Peyer's patch (tissue), 4 donors: ENCODE measurements at regions not wholly inside any gene's neighbourhood (a gene's known extent, or its start where the extent isn't known, plus 50 kb on each side); places are given as distances from the start of the nearest gene placed in this dataset.

Experiments used
- DNase-seq, 3 donors: peaks; one replicate each; pipeline ENCODE4 v3.0.0-alpha.2; 2017 to 2019
- H3K27ac ChIP-seq, 4 donors: fragments of 200-600 bp; sonication (generic); one replicate each; pipeline ENCODE4 v1.5.1; 2016 to 2019
- H3K27me3 ChIP-seq, 2 donors: fragments of 200-600 bp; sonication (generic); one replicate each; pipeline ENCODE4 v1.5.1; 2019
- H3K36me3 ChIP-seq, 3 donors: fragments of 200-600 bp; sonication (generic); one replicate each; pipeline ENCODE4 v1.5.1; 2016 to 2019
- H3K4me1 ChIP-seq, 4 donors: fragments of 200-600 bp; sonication (generic); one replicate each; pipeline ENCODE4 v1.5.1; 2016 to 2019
- H3K4me3 ChIP-seq, 4 donors: fragments of 200-600 bp; sonication (generic); 1 replicate in 3 of 4; 2 replicates in 1 of 4; pipeline ENCODE4 v1.5.1; 2016 to 2019; ENCODE audit warnings: mild to moderate bottlenecking in 1 of 4
- H3K9me3 ChIP-seq, 4 donors: fragments of 200-600 bp; sonication (generic); one replicate each; pipeline ENCODE4 v1.5.1; 2016 to 2019; ENCODE audit warnings: mild to moderate bottlenecking in 1 of 4
- POLR2A ChIP-seq, 2 donors: fragments of 450-650 bp; IDR thresholded peaks; one replicate each; pipeline ENCODE4 v1.5.1; 2017; ENCODE audit warnings: antibody characterized with exemption in 2 of 2, mild to moderate bottlenecking in 2 of 2, moderate library complexity in 2 of 2
- TF ChIP-seq, protein P1 (sequence below), 6 experiments: fragments of 450-650 bp in 4 of 6; fragments of 200-600 bp in 2 of 6; sonication (generic) in 1 of 6; IDR thresholded peaks; one replicate each; pipeline ENCODE4 v1.5.1; 2017 to 2019; ENCODE audit warnings: antibody characterized with exemption in 6 of 6, mild to moderate bottlenecking in 3 of 6, moderate library complexity in 1 of 6

DNA sequence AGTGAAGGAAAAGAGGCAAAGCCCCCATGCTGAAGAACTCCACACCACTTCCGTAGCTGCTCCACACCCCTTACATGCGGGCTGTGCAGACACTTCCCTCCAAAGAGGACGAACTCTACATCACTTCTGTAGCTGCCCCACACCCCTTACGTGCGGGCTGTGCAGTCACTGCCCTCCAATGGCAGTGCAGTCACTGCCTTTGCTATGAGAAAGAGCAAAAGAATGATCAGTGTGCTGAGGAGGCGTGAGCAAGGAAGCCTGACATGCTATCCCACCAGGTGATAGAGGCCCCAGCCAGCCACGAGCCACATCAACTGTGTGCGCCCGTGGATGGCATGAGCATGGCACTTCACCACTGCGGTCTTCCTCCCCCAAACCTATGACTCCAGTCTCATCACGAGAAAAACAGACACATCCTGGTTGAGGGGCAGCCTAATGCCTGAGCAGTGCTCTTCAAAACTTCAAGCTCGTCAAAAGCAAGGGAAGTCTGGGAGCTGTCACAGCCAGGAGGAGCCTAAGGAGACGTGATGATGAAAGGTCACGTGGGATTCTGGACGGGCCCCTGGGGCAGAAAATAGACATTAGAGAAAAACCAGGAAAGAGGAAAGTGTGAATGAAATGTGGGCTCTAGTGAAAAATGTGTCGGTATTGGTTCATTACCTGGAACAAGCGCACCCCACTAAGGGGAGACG, 60.8 kb upstream of the C14orf180 start:
- Histone ChIP-seq H3K36me3 (no peaks in the 10 kb centered on the region), H3K4me3 (no peak overlapping the region), H3K4me1 (no peaks in the 10 kb centered on the region), H3K27me3 (no peaks in the 10 kb centered on the region), H3K27ac (no peak overlapping the region), H3K9me3 (peaks cover 0 to 4% (median 0%) of the 10 kb centered on the region in 4 donors)
- no peak for DNase-seq
- TF ChIP-seq, protein P1, sequence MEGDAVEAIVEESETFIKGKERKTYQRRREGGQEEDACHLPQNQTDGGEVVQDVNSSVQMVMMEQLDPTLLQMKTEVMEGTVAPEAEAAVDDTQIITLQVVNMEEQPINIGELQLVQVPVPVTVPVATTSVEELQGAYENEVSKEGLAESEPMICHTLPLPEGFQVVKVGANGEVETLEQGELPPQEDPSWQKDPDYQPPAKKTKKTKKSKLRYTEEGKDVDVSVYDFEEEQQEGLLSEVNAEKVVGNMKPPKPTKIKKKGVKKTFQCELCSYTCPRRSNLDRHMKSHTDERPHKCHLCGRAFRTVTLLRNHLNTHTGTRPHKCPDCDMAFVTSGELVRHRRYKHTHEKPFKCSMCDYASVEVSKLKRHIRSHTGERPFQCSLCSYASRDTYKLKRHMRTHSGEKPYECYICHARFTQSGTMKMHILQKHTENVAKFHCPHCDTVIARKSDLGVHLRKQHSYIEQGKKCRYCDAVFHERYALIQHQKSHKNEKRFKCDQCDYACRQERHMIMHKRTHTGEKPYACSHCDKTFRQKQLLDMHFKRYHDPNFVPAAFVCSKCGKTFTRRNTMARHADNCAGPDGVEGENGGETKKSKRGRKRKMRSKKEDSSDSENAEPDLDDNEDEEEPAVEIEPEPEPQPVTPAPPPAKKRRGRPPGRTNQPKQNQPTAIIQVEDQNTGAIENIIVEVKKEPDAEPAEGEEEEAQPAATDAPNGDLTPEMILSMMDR (IDR thresholded peaks at IDR 0.05): no peak
- TF ChIP-seq POLR2A (IDR thresholded peaks at IDR 0.05): no peak

DNA sequence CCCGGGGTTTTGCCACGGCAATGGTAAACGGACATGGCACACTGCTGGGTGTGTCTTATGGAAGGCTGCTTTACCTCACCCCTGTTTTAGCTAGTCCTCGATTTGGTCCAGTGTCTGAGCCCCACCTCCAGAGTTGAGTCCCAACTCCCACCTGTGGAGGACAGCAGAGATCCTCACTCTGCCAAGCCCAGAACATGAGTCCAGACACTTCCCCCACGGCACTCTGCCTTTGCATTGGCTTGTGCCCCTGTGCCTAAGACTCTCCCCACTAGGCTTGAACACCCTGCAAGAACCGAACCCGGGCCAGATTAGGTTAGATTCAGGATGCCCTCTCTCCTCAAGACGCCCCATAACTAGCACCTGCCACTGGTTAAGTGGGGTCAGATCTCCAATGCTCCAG, 59.8 kb upstream of the C14orf180 start:
- no peak for DNase-seq
- no peaks in the 10 kb centered on the region for H3K27me3 ChIP-seq
- no peak overlapping the region for H3K27ac ChIP-seq
- no peak overlapping the region for H3K4me3 ChIP-seq
- no peaks in the 10 kb centered on the region for H3K4me1 ChIP-seq
- no peaks in the 10 kb centered on the region for H3K36me3 ChIP-seq
- peaks cover 0 to 4% (median 0%) of the 10 kb centered on the region in 4 donors for H3K9me3 ChIP-seq
- TF ChIP-seq POLR2A (IDR thresholded peaks at IDR 0.05): no peak
- TF ChIP-seq, protein P1 (IDR thresholded peaks at IDR 0.05): no peak

DNA sequence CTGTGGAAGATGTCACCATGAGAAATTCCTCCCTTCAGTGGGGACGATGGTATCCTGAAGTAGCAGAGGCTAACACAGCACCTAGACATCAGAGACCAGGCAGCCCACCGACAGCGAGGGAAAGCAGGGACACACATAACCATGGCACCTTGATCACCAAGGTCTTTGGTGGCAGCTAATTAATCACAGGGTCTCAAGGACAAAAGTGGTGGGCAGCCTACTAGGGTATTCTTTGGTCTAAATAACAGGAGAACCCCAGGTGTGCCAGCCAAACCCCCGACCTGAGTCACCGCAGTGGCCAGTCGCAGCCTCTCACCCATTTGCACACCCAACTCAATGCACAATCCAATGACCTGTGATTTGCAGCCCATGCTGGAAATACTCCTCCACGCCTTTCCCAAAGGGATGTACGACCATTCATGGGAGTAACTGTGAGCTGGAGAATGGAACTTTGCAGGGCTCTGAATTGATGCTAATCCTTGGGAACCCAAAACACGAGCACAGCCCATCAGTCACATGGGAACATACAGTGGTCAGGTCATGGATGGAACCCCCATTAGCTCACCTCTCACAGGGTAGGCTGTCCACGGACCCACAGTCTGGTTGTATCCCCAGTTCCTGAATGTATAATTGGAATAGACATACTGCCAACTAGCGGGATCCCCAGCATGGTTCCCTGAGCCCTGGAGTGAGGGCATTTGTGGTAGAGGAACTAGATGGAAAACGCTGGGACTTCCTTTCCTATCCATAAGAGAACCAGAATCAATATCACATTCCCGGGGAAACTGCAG, 58.7 kb upstream of the C14orf180 start:
- H3K9me3 ChIP-seq: peaks cover 0 to 4% (median 0%) of the 10 kb centered on the region in 4 donors
- TF ChIP-seq, protein P1 (IDR thresholded peaks at IDR 0.05): no peak
- no peak for TF ChIP-seq POLR2A (IDR thresholded peaks at IDR 0.05)
- H3K27me3 ChIP-seq: no peaks in the 10 kb centered on the region
- DNase-seq: no peak
- no peaks in the 10 kb centered on the region for H3K36me3 ChIP-seq
- H3K27ac ChIP-seq: no peak overlapping the region
- no peak overlapping the region for H3K4me3 ChIP-seq
- no peaks in the 10 kb centered on the region for H3K4me1 ChIP-seq

DNA sequence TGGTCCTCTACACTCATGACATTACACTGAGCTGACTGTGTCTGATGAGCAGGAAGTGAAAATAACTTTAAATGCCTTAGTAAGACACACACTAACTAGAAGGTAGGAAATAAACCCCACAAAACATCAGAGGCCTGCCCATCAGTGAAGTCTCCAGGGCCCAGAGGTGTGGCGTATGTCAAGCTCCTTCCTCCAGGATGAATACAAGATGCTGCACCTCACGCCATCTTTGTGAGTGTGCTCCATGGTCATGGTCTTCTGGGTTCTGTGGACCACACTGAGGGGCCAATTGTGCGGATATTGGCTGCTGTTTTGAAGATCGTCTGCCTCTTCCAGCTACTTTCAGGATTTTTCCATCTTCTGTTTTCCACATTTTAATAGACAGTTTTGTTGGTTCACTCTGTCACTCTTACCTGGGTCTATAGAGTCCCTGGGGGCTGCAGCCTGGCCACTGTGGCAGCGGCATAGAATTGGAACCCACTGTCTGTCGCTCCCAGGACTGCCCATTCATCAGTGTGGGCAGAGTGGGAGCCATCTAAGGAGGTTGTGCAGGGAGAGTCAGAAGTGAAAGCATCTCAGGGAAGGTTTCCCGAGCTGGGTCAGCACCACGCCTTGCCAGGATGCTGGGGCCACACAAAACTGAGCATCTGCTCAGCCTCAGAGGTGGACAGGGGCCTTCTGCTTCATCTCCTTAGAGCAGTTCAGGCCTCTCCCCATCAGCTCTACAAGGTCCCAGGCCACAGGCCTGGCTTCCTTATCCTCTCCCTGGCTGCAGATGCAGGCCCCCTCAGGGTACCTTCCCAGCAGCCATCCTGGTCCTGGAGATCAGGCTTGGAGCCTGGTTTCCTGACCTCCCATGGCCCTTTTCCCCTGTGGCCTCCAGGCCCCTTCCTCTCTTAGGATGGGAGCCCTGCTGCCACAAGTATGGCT, 57.5 kb upstream of the C14orf180 start:
- DNase-seq: no peak
- peaks cover 0 to 2% (median 0%) of the 10 kb centered on the region in 4 donors for H3K9me3 ChIP-seq
- no peak for TF ChIP-seq POLR2A (IDR thresholded peaks at IDR 0.05)
- TF ChIP-seq, protein P1 (IDR thresholded peaks at IDR 0.05): no peak
- H3K36me3 ChIP-seq: no peaks in the 10 kb centered on the region
- H3K27ac ChIP-seq: no peak overlapping the region
- no peaks in the 10 kb centered on the region for H3K4me1 ChIP-seq
- H3K27me3 ChIP-seq: no peaks in the 10 kb centered on the region
- no peak overlapping the region for H3K4me3 ChIP-seq

DNA sequence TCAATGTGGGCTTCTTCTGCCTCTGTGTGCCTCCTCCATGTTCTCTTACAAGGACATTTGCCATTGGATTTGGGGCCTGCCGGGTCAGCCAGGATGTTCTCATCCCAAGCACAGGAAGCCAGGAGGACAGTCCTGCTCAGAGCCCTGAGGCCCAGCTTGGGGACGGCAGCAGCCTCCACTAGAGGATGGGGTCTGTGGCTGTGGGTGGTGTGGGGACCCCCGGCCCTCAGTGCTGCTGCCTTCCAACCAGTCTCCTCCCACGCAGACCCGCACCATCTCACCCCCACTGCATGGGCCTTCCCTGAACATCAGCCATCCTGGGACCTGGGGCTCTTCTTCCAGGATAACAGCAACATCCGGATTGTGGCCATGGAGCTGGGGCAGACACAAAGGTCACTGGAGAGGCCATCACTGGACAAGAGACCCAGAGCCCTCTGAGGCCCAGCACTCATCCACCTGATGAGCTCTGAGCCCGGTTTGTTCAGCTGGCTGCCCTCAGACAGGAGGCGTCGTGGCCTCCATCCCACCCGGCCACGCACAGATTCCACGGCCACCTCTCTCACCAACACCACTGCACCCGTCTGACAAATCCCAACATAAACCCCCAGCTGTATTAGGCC, 56.5 kb upstream of the C14orf180 start:
- no peak for TF ChIP-seq POLR2A (IDR thresholded peaks at IDR 0.05)
- TF ChIP-seq, protein P1 (IDR thresholded peaks at IDR 0.05): no peak
- DNase-seq: no peak
- H3K4me1 ChIP-seq: no peaks in the 10 kb centered on the region
- H3K27me3 ChIP-seq: no peaks in the 10 kb centered on the region
- H3K36me3 ChIP-seq: no peaks in the 10 kb centered on the region
- no peak overlapping the region for H3K4me3 ChIP-seq
- no peak overlapping the region for H3K27ac ChIP-seq
- peaks cover 0 to 7% (median 0%) of the 10 kb centered on the region in 4 donors for H3K9me3 ChIP-seq
